GM12865 (cell line): ENCODE measurements at regions not wholly inside any gene's neighbourhood (a gene's known extent, or its start where the extent isn't known, plus 50 kb on each side); places are given as distances from the start of the nearest gene placed in this dataset.
A peak's percentile ranks its signal among the peaks of the same experiment; 100 is the strongest.
"Not testable (repeated sequence)": the region's sequence is repeated elsewhere in the genome, so short reads cannot be mapped to it uniquely, and the experiment has no call there.

Source experiments
- DNase-seq: peaks from one replicate; pipeline ENCODE4 v3.0.0; 2010; ENCODE audit warnings: low read depth
- H3K4me3 ChIP-seq: 2 replicates; pipeline ENCODE4 v1.5.1; 2011; ENCODE audit warnings: mild to moderate bottlenecking, low read depth, low read length, control low read depth
- CTCF ChIP-seq: IDR thresholded peaks from 2 replicates; pipeline ENCODE4 v1.5.1; 2011; ENCODE audit warnings: low read length, control low read depth, low read depth, inconsistent platforms; ENCODE audit not compliant: insufficient read depth; ENCODE audit errors: missing control alignments

GRCh38 chr6:130617658-130618057 lies 209.5 kb upstream of the SMLR1 start:
- no peak for DNase-seq
- TF ChIP-seq CTCF, result no peak
- no peak overlapping the region for H3K4me3 ChIP-seq

- H3K4me3 ChIP-seq, DNase-seq: not testable (repeated sequence)
These were observed 208.4 kb upstream of the SMLR1 start for GRCh38 chr6:130618806-130619205.

GRCh38 chr6:130620338-130620781 lies 206.8 kb upstream of the SMLR1 start:
- TF ChIP-seq CTCF, result no peak
- H3K4me3 ChIP-seq, result no peak overlapping the region
- peak; percentile 17 for DNase-seq

GRCh38 chr6:130622142-130622541 lies 205.1 kb upstream of the SMLR1 start:
- H3K4me3 ChIP-seq, result no peak overlapping the region
- peak; percentile 28 for DNase-seq
- TF ChIP-seq CTCF, result no peak

- peak; percentile 81 for DNase-seq
- TF ChIP-seq CTCF, result no peak
- no peak overlapping the region for H3K4me3 ChIP-seq
These were observed 203.2 kb upstream of the SMLR1 start for GRCh38 chr6:130624046-130624445.

- peak; percentile 70 for DNase-seq
- TF ChIP-seq CTCF, result no peak
- no peak overlapping the region for H3K4me3 ChIP-seq
These were observed 201.2 kb upstream of the SMLR1 start for GRCh38 chr6:130625825-130626527.

- no peak for TF ChIP-seq CTCF
- no peak for DNase-seq
- H3K4me3 ChIP-seq, result no peak overlapping the region
These were observed 198.3 kb upstream of the SMLR1 start for GRCh38 chr6:130628862-130629261.

GRCh38 chr6:130629640-130630039 lies 197.6 kb upstream of the SMLR1 start:
- no peak for DNase-seq
- no peak for TF ChIP-seq CTCF
- no peak overlapping the region for H3K4me3 ChIP-seq
